VCaP (cell line): ENCODE measurements at regions not wholly inside any gene's neighbourhood (a gene's known extent, or its start where the extent isn't known, plus 50 kb on each side); places are given as distances from the start of the nearest gene placed in this dataset.

Experiments used
- H3K27ac ChIP-seq: fragments of 450-650 bp; 2 replicates; pipeline ENCODE4 v1.5.1; 2017
- TF ChIP-seq, protein P1 (sequence below): fragments of 450-650 bp; conservative IDR thresholded peaks from 2 replicates; pipeline ENCODE4 v1.5.1; 2017; ENCODE audit warnings: mild to moderate bottlenecking, moderate library complexity

GRCh38 chr17:70912716-70913485 is 743.6 kb downstream of the KCNJ2 start:
- H3K27ac ChIP-seq: no peak overlapping the region; the same call in 1 of the 2 replicates

GRCh38 chr17:70916469-70916868 is 747.1 kb downstream of the KCNJ2 start:
- H3K27ac ChIP-seq: no peak overlapping the region
- TF ChIP-seq, protein P1, sequence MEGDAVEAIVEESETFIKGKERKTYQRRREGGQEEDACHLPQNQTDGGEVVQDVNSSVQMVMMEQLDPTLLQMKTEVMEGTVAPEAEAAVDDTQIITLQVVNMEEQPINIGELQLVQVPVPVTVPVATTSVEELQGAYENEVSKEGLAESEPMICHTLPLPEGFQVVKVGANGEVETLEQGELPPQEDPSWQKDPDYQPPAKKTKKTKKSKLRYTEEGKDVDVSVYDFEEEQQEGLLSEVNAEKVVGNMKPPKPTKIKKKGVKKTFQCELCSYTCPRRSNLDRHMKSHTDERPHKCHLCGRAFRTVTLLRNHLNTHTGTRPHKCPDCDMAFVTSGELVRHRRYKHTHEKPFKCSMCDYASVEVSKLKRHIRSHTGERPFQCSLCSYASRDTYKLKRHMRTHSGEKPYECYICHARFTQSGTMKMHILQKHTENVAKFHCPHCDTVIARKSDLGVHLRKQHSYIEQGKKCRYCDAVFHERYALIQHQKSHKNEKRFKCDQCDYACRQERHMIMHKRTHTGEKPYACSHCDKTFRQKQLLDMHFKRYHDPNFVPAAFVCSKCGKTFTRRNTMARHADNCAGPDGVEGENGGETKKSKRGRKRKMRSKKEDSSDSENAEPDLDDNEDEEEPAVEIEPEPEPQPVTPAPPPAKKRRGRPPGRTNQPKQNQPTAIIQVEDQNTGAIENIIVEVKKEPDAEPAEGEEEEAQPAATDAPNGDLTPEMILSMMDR: no peak

More at GRCh38 chr17:70912716-70913485, 743.6 kb downstream of the KCNJ2 start:
- TF ChIP-seq, protein P1: no peak

DNA sequence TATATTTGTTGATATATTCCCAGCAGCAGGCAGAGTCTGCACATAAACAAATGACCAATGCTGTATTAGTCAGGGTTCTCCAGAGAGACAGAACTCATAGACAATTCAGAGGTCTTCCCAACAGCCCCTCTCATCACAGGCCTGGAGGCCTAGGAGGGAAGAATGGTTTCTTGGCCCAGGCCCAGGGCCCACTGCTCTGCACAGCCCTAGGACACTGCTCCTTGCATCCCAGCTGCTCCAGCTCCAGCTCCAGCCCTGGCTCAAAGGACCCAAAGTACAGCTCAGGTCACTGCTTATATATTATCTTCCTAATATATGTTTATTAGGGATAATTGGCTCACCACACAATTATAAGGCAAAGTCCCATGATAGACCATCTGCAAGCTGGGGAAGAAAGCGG is 749.9 kb downstream of the KCNJ2 start:
- H3K27ac ChIP-seq: no peak overlapping the region
- TF ChIP-seq, protein P1: no peak

GRCh38 chr17:70920416-70920815 is 751.1 kb downstream of the KCNJ2 start:
- no peak overlapping the region for H3K27ac ChIP-seq
- TF ChIP-seq, protein P1: no peak

GRCh38 chr17:70922268-70922667 is 752.9 kb downstream of the KCNJ2 start:
- TF ChIP-seq, protein P1: no peak
- H3K27ac ChIP-seq: no peak overlapping the region

DNA sequence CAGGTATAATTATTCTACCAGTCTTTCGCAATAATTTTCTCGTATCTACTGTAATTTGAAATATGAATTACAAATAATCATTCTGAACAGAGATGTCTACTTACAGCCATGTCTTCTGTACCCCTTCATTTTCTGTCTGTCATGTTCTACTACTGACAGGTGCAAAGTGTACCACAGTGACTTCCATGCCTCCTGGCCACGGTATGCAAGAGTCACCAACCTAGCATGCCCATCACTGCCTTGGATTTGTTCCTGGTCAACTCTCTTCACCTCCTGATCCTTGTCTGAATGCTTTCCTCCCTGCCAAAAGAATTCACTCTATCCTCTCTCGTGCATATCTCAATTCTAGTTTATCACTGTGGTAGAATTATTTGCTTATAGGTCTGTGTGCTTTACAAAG is 755.4 kb downstream of the KCNJ2 start:
- TF ChIP-seq, protein P1: no peak
- H3K27ac ChIP-seq: no peak overlapping the region

GRCh38 chr17:70929226-70929625 is 759.9 kb downstream of the KCNJ2 start:
- TF ChIP-seq, protein P1: no peak
- H3K27ac ChIP-seq: no peak overlapping the region
